ENCODE measurements at regions not wholly inside any gene's neighbourhood (a gene's known extent, or its start where the extent isn't known, plus 50 kb on each side); places are given as distances from the start of the nearest gene placed in this dataset.
A peak's percentile ranks its signal among the peaks of the same experiment; 100 is the strongest.

- Histone ChIP-seq H3K4me1 (no peaks in the 10 kb centered on the region), H3K27ac (no peak overlapping the region), H3K36me3 (no peaks in the 10 kb centered on the region), H3K4me3 (no peak overlapping the region), H3K27me3 (no peaks in the 10 kb centered on the region), H3K9me3 (no peaks in the 10 kb centered on the region)
- DNase-seq, result no peak
- TF ChIP-seq POLR2A (IDR thresholded peaks at IDR 0.05) (no peak), CTCF (IDR thresholded peaks at IDR 0.05) (no peak)
Measured at GRCh38 chrX:13153796-13154195, 109.4 kb upstream of the FAM9C start.

- Histone ChIP-seq H3K27ac (peak overlapping the region in 2 of 4 donors; percentile 7 to 56), H3K36me3 (no peaks in the 10 kb centered on the region), H3K4me1 (no peaks in the 10 kb centered on the region), H3K4me3 (no peak overlapping the region), H3K9me3 (no peaks in the 10 kb centered on the region), H3K27me3 (no peaks in the 10 kb centered on the region)
- TF ChIP-seq POLR2A (IDR thresholded peaks at IDR 0.05) (no peak), CTCF (IDR thresholded peaks at IDR 0.05) (no peak)
- DNase-seq, result no peak
Measured at GRCh38 chrX:13152518-13153185, 108.2 kb upstream of the FAM9C start.

- no peak for DNase-seq
- no peak overlapping the region for H3K4me3 ChIP-seq
- peak overlapping the region in 3 of 4 donors; percentile 7 to 56 (median 22) for H3K27ac ChIP-seq
- H3K36me3 ChIP-seq, result no peaks in the 10 kb centered on the region
- H3K9me3 ChIP-seq, result peaks cover 0 to 3% (median 0%) of the 10 kb centered on the region in 4 donors
- TF ChIP-seq CTCF (IDR thresholded peaks at IDR 0.05) (no peak), POLR2A (IDR thresholded peaks at IDR 0.05) (no peak)
- no peaks in the 10 kb centered on the region for H3K4me1 ChIP-seq
- no peaks in the 10 kb centered on the region for H3K27me3 ChIP-seq
Measured at GRCh38 chrX:13151828-13152517, 107.6 kb upstream of the FAM9C start.

GRCh38 chrX:13149702-13150350 lies 105.4 kb upstream of the FAM9C start:
- no peaks in the 10 kb centered on the region for H3K4me1 ChIP-seq
- H3K4me3 ChIP-seq, result no peak overlapping the region
- no peaks in the 10 kb centered on the region for H3K36me3 ChIP-seq
- no peak for DNase-seq
- no peak overlapping the region for H3K27ac ChIP-seq
- no peaks in the 10 kb centered on the region for H3K27me3 ChIP-seq
- H3K9me3 ChIP-seq, result peaks cover 0 to 4% (median 0%) of the 10 kb centered on the region in 4 donors
- TF ChIP-seq POLR2A (IDR thresholded peaks at IDR 0.05) (no peak), CTCF (IDR thresholded peaks at IDR 0.05) (no peak)

- no peaks in the 10 kb centered on the region for H3K4me1 ChIP-seq
- no peak for DNase-seq
- no peak overlapping the region for H3K4me3 ChIP-seq
- no peaks in the 10 kb centered on the region for H3K27me3 ChIP-seq
- H3K27ac ChIP-seq, result no peak overlapping the region
- no peaks in the 10 kb centered on the region for H3K36me3 ChIP-seq
- TF ChIP-seq CTCF (IDR thresholded peaks at IDR 0.05), result no peak
- no peak for TF ChIP-seq POLR2A (IDR thresholded peaks at IDR 0.05)
- H3K9me3 ChIP-seq, result peaks cover 0 to 4% (median 0%) of the 10 kb centered on the region in 4 donors
Measured at GRCh38 chrX:13147733-13148132, 103.3 kb upstream of the FAM9C start.
